ENCODE measurements at regions not wholly inside any gene's neighbourhood (a gene's known extent, or its start where the extent isn't known, plus 50 kb on each side); places are given as distances from the start of the nearest gene placed in this dataset.

- Histone ChIP-seq H3K9me3 (no peaks in the 10 kb centered on the region), H3K27me3 (no peaks in the 10 kb centered on the region), H3K36me3 (ENCODE audit: low read depth, missing control alignments) (no peaks in the 10 kb centered on the region), H3K4me1 (no peaks in the 10 kb centered on the region), H3K4me3 (no peak overlapping the region), H3K27ac (no peak overlapping the region)
- no peak for TF ChIP-seq POLR2A (IDR thresholded peaks at IDR 0.05)
- no peak for TF ChIP-seq CTCF (IDR thresholded peaks at IDR 0.05)
- DNase-seq, result no peak
- WGBS, 2 donors, result 73 to 84% methylated on average over 2 of the region's 2 CpGs
- intact Hi-C loops (cut with DNase I; ENCODE audit: low total_unique reads), result no loop called here
Measured at GRCh38 chr4:121510341-121510874, 129.6 kb upstream of the QRFPR start.

GRCh38 chr4:121485190-121485804 is 104.5 kb upstream of the QRFPR start:
- 97 to 100% methylated on average over 4 of the region's 4 CpGs for WGBS, 2 donors
- Histone ChIP-seq H3K36me3 (ENCODE audit: low read depth, missing control alignments) (no peaks in the 10 kb centered on the region), H3K27me3 (no peaks in the 10 kb centered on the region), H3K4me3 (no peak overlapping the region), H3K4me1 (no peaks in the 10 kb centered on the region), H3K9me3 (no peaks in the 10 kb centered on the region), H3K27ac (no peak overlapping the region)
- intact Hi-C loops (cut with DNase I; ENCODE audit: low total_unique reads), result no loop called here
- no peak for TF ChIP-seq POLR2A (IDR thresholded peaks at IDR 0.05)
- DNase-seq, result no peak

- no peak overlapping the region for H3K4me3 ChIP-seq
- intact Hi-C loops (cut with DNase I; ENCODE audit: low total_unique reads), result no loop called here
- H3K27ac ChIP-seq, result no peak overlapping the region
- H3K36me3 ChIP-seq (ENCODE audit: low read depth, missing control alignments), result no peaks in the 10 kb centered on the region
- TF ChIP-seq POLR2A (IDR thresholded peaks at IDR 0.05) (no peak), CTCF (IDR thresholded peaks at IDR 0.05) (peak in 2 of 3 experiments; percentile 22 to 55)
- 29 to 30% methylated on average over 1 of the region's 1 CpG for WGBS, 2 donors
- no peaks in the 10 kb centered on the region for H3K4me1 ChIP-seq
- DNase-seq, result peak; percentile 56
- no peaks in the 10 kb centered on the region for H3K27me3 ChIP-seq
- H3K9me3 ChIP-seq, result no peaks in the 10 kb centered on the region
Measured at GRCh38 chr4:121484633-121485032, 103.8 kb upstream of the QRFPR start.

GRCh38 chr4:121479808-121480207 is 99.0 kb upstream of the QRFPR start:
- no peaks in the 10 kb centered on the region for H3K36me3 ChIP-seq (ENCODE audit: low read depth, missing control alignments)
- TF ChIP-seq POLR2A (IDR thresholded peaks at IDR 0.05), result no peak
- TF ChIP-seq CTCF (IDR thresholded peaks at IDR 0.05), result no peak
- DNase-seq, result no peak
- H3K9me3 ChIP-seq, result no peaks in the 10 kb centered on the region
- no peak overlapping the region for H3K27ac ChIP-seq
- intact Hi-C loops (cut with DNase I; ENCODE audit: low total_unique reads), result no loop called here
- WGBS, 2 donors, result 56 to 89% methylated on average over 1 of the region's 1 CpG
- H3K4me1 ChIP-seq, result no peaks in the 10 kb centered on the region
- no peaks in the 10 kb centered on the region for H3K27me3 ChIP-seq
- no peak overlapping the region for H3K4me3 ChIP-seq

GRCh38 chr4:121477480-121477879 is 96.7 kb upstream of the QRFPR start:
- H3K9me3 ChIP-seq, result no peaks in the 10 kb centered on the region
- H3K27ac ChIP-seq, result no peak overlapping the region
- no peaks in the 10 kb centered on the region for H3K27me3 ChIP-seq
- H3K36me3 ChIP-seq (ENCODE audit: low read depth, missing control alignments), result no peaks in the 10 kb centered on the region
- no peak for DNase-seq
- no peak for TF ChIP-seq POLR2A (IDR thresholded peaks at IDR 0.05)
- TF ChIP-seq CTCF (IDR thresholded peaks at IDR 0.05), result no peak
- H3K4me1 ChIP-seq, result no peaks in the 10 kb centered on the region
- 88% methylated on average over 2 of the region's 2 CpGs for WGBS, 2 donors
- H3K4me3 ChIP-seq, result no peak overlapping the region
- intact Hi-C loops (cut with DNase I; ENCODE audit: low total_unique reads), result no loop called here

All from testis (tissue), 2 donors.